Myocyte (in vitro differentiated cells): ENCODE measurements at regions not wholly inside any gene's neighbourhood (a gene's known extent, or its start where the extent isn't known, plus 50 kb on each side); places are given as distances from the start of the nearest gene placed in this dataset.
"Not testable (repeated sequence)": the region's sequence is repeated elsewhere in the genome, so short reads cannot be mapped to it uniquely, and the experiment has no call there.

Source experiments
- DNase-seq: peaks from one replicate; pipeline ENCODE4 v3.0.0-alpha.2; 2012; ENCODE audit warnings: low read depth

GRCh38 chr2:180927030-180927686 lies 53.2 kb upstream of the UBE2E3 start:
- no peak for DNase-seq

- DNase-seq = no peak
Observed at GRCh38 chr2:180925700-180926099, 54.7 kb upstream of the UBE2E3 start.

GRCh38 chr2:180924063-180924462 lies 56.3 kb upstream of the UBE2E3 start:
- no peak for DNase-seq

GRCh38 chr2:180910831-180911665 lies 69.4 kb upstream of the UBE2E3 start:
- DNase-seq = no peak

- DNase-seq = no peak
Observed at GRCh38 chr2:180907731-180908130, 72.7 kb upstream of the UBE2E3 start.

GRCh38 chr2:180905461-180905860 lies 74.9 kb upstream of the UBE2E3 start:
- no peak for DNase-seq

GRCh38 chr2:180905002-180905401 lies 75.4 kb upstream of the UBE2E3 start:
- DNase-seq = peak; percentile 64

GRCh38 chr2:180901331-180901730 lies 79.1 kb upstream of the UBE2E3 start:
- DNase-seq = no peak

- no peak for DNase-seq
Observed at GRCh38 chr2:180893752-180894151, 86.7 kb upstream of the UBE2E3 start.

- DNase-seq = no peak
Observed at GRCh38 chr2:180892091-180892490, 88.3 kb upstream of the UBE2E3 start.

- no peak for DNase-seq
Observed at GRCh38 chr2:180891360-180891759, 89.0 kb upstream of the UBE2E3 start.

GRCh38 chr2:180890781-180891180 lies 89.6 kb upstream of the UBE2E3 start:
- no peak for DNase-seq

- DNase-seq = no peak
Observed at GRCh38 chr2:180882959-180883358, 97.4 kb upstream of the UBE2E3 start.

- DNase-seq = no peak
Observed at GRCh38 chr2:180876506-180876905, 103.9 kb upstream of the UBE2E3 start.

- no peak for DNase-seq
Observed at GRCh38 chr2:180873219-180873618, 107.2 kb upstream of the UBE2E3 start.

GRCh38 chr2:180872781-180873180 lies 107.6 kb upstream of the UBE2E3 start:
- DNase-seq = not testable (repeated sequence)

- peak; percentile 69 for DNase-seq
Observed at GRCh38 chr2:180872255-180872654, 108.2 kb upstream of the UBE2E3 start.

GRCh38 chr2:180871649-180872048 lies 108.8 kb upstream of the UBE2E3 start:
- DNase-seq = peak; percentile 96

- DNase-seq = no peak
Observed at GRCh38 chr2:180849851-180850250, 130.6 kb upstream of the UBE2E3 start.

- no peak for DNase-seq
Observed at GRCh38 chr2:180848393-180848792, 132.0 kb upstream of the UBE2E3 start.

- no peak for DNase-seq
Observed at GRCh38 chr2:180846756-180847472, 133.5 kb upstream of the UBE2E3 start.

GRCh38 chr2:180842461-180842860 lies 137.9 kb upstream of the UBE2E3 start:
- no peak for DNase-seq
